ENCODE measurements at regions not wholly inside any gene's neighbourhood (a gene's known extent, or its start where the extent isn't known, plus 50 kb on each side); places are given as distances from the start of the nearest gene placed in this dataset.

DNA sequence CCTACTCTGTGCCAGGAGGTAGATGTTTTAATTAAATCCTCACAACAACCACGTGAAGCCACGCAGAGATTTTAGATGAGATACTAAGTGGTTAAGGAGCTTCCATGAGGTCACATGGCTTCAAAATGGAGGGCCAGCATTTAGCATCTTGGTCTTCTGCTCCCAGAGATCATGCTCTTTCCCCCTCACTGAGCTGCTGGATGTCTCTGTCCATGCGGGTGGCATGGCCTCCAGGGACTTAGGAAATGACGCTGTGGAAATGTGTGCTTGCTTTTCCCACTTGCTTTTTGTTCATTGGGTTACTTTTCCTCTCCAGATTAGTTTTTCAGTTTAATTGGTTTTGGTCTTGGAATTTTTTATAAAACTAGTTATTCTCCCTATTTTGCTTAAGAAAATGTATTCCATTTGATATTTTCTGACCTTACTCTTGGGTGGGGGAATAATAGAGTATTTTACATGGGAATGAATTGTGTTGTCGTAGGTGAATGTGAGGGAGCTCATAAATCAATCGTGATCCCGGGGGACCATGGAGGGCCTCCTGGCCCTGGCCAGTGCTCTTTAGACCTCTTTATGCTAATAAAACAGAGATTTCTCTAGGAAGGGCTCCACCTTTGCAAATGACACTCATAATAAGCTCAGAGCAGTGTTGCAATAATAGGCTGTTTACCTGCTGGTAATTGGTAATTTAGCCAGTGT lies 376.0 kb upstream of the ONECUT1 start:
- Histone ChIP-seq H3K9me3 (ENCODE audit: control insufficient read depth, insufficient read depth, low read length) (peaks cover 11% of the 10 kb centered on the region; the same call in 1 of the 2 replicates), H3K4me3 (ENCODE audit: low read depth, low read length) (no peak overlapping the region), H3K27ac (ENCODE audit: low read depth, low read length) (no peak overlapping the region), H3K27me3 (ENCODE audit: control insufficient read depth, insufficient read depth, low read length) (no peaks in the 10 kb centered on the region)
- TF ChIP-seq, protein P1, sequence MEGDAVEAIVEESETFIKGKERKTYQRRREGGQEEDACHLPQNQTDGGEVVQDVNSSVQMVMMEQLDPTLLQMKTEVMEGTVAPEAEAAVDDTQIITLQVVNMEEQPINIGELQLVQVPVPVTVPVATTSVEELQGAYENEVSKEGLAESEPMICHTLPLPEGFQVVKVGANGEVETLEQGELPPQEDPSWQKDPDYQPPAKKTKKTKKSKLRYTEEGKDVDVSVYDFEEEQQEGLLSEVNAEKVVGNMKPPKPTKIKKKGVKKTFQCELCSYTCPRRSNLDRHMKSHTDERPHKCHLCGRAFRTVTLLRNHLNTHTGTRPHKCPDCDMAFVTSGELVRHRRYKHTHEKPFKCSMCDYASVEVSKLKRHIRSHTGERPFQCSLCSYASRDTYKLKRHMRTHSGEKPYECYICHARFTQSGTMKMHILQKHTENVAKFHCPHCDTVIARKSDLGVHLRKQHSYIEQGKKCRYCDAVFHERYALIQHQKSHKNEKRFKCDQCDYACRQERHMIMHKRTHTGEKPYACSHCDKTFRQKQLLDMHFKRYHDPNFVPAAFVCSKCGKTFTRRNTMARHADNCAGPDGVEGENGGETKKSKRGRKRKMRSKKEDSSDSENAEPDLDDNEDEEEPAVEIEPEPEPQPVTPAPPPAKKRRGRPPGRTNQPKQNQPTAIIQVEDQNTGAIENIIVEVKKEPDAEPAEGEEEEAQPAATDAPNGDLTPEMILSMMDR (IDR thresholded peaks at IDR 0.05; ENCODE audit: low read depth, low read length) = no peak
- POLR2A ChIA-PET = no interaction called here
- no peak for DNase-seq (ENCODE audit: low read depth, low spot score)
- CTCF ChIA-PET = no interaction called here

DNA sequence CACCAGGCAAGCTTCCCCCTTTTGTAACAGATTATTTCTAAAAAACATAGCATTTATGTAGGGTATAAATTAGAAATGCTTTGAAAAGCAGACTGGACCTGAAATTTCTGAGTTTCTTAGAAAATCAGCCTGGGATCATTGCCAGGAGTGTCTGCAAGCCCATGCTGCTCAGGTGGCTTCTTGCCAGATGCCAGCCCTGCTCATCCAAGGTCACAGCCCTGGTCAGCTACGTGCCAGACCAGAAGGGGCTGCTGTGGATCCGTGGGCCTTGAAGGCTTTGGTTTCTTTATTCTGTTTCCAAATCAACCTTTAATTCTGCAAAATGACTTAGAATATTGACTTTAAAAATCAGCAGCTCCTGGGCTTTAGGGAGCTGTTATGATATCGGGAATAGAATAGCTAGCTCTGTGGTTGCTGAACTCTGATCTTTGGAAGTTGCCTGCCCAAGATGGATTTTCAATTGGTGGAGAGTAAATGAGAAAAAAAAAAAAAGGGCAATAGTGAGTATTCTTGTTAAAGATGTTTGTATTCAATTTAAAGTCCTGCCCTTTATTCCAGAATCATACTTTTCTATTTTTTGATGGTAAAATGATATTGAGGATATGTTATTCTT lies 370.1 kb upstream of the ONECUT1 start:
- no peak overlapping the region for H3K4me3 ChIP-seq (ENCODE audit: low read depth, low read length)
- H3K27me3 ChIP-seq (ENCODE audit: control insufficient read depth, insufficient read depth, low read length) = no peaks in the 10 kb centered on the region
- peaks cover 15% of the 10 kb centered on the region for H3K9me3 ChIP-seq (ENCODE audit: control insufficient read depth, insufficient read depth, low read length)
- ChIA-PET CTCF (no interaction called here), POLR2A (no interaction called here)
- no peak for DNase-seq (ENCODE audit: low read depth, low spot score)
- H3K27ac ChIP-seq (ENCODE audit: low read depth, low read length) = no peak overlapping the region
- TF ChIP-seq, protein P1 (IDR thresholded peaks at IDR 0.05; ENCODE audit: low read depth, low read length) = no peak

DNA sequence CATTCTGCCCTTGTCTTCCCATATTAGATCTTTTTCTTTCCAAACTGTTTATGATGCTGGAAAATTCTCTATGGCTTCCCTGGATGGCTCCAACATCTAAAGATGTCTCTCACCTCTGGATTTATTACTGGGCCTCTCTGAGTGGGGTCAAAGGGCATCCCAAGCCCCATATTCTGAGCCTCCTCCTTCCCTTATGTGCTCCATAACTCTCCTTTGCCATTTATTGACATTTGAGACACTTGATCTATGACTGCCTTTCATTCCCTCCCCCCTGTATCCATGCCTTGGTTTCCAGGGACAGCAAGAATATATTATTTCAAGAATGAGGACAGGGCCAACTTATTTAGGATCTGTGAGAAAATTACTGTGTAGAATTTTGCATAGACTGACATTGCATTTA lies 369.3 kb upstream of the ONECUT1 start:
- ChIA-PET POLR2A (no interaction called here), CTCF (no interaction called here)
- no peak for DNase-seq (ENCODE audit: low read depth, low spot score)
- no peaks in the 10 kb centered on the region for H3K27me3 ChIP-seq (ENCODE audit: control insufficient read depth, insufficient read depth, low read length)
- H3K27ac ChIP-seq (ENCODE audit: low read depth, low read length) = no peak overlapping the region
- TF ChIP-seq, protein P1 (IDR thresholded peaks at IDR 0.05; ENCODE audit: low read depth, low read length) = no peak
- peaks cover 12% of the 10 kb centered on the region for H3K9me3 ChIP-seq (ENCODE audit: control insufficient read depth, insufficient read depth, low read length)
- no peak overlapping the region for H3K4me3 ChIP-seq (ENCODE audit: low read depth, low read length)

DNA sequence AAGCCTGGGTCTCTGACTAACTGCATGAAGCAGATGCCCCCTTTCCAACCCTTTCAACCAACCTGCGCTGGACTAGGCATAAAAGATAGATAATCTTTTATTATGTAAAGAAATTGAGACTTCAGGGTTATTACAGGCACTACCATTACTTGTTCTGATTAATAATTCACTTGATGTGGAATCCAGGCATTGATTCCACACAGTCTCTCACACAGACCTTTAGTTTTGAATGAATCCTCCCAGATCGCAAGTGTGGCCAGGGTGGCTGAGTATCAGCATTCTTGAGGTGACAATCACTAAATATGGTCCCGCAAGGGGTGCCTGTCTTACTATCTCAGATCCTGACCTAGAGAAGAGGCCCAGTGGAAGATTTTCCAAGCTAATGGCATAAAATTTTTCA lies 368.9 kb upstream of the ONECUT1 start:
- Histone ChIP-seq H3K27me3 (ENCODE audit: control insufficient read depth, insufficient read depth, low read length) (no peaks in the 10 kb centered on the region), H3K4me3 (ENCODE audit: low read depth, low read length) (no peak overlapping the region), H3K27ac (ENCODE audit: low read depth, low read length) (no peak overlapping the region), H3K9me3 (ENCODE audit: control insufficient read depth, insufficient read depth, low read length) (peaks cover 11% of the 10 kb centered on the region)
- TF ChIP-seq, protein P1 (IDR thresholded peaks at IDR 0.05; ENCODE audit: low read depth, low read length) = no peak
- ChIA-PET POLR2A (no interaction called here), CTCF (no interaction called here)
- no peak for DNase-seq (ENCODE audit: low read depth, low spot score)

DNA sequence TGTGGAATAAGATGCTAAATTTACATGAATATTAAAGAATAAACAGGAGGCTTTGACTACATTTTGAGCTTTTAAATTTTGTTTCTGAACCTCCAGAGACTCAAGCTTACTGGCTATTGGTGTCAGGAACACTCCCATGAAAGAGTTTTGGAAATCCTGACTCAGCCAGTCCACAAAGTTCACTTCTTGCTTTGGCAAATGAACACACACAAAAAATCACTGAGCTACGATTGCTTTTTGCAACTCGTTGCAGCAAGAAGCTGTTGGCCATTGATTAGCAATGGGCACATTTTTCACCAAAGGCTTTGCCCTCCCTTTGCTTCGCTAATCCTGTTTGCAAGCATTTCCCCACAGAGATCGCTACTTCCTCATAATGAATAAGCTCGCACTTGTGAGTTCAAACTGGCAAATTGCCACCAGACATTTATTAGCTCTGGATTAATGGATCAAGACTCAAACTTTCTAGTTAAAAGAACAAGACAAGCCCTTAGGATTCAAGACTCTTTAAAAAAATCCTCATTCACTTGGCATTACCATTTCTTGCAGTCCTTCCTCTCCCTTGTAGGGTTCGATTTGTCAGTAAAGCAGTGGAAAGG lies 343.2 kb upstream of the ONECUT1 start:
- peaks cover 2% of the 10 kb centered on the region; the same call in 1 of the 2 replicates for H3K9me3 ChIP-seq (ENCODE audit: control insufficient read depth, insufficient read depth, low read length)
- TF ChIP-seq, protein P1 (IDR thresholded peaks at IDR 0.05; ENCODE audit: low read depth, low read length) = no peak
- CTCF ChIA-PET = no interaction called here
- H3K27ac ChIP-seq (ENCODE audit: low read depth, low read length) = no peak overlapping the region
- POLR2A ChIA-PET = no interaction called here
- H3K4me3 ChIP-seq (ENCODE audit: low read depth, low read length) = no peak overlapping the region
- H3K27me3 ChIP-seq (ENCODE audit: control insufficient read depth, insufficient read depth, low read length) = no peaks in the 10 kb centered on the region
- no peak for DNase-seq (ENCODE audit: low read depth, low spot score)
